Lower leg skin (tissue), 4 donors: ENCODE measurements at regions not wholly inside any gene's neighbourhood (a gene's known extent, or its start where the extent isn't known, plus 50 kb on each side); places are given as distances from the start of the nearest gene placed in this dataset.

Source experiments
- DNase-seq, 2 donors: peaks; one replicate each; pipeline ENCODE4 v3.0.0-alpha.2; 2019; ENCODE audit warnings: low spot score in 2 of 2
- H3K4me3 ChIP-seq: fragments of 200-600 bp; sonication (generic); 2 replicates; pipeline ENCODE4 v1.5.1; 2017; ENCODE audit warnings: mild to moderate bottlenecking, low read depth; ENCODE audit not compliant: poor library complexity, severe bottlenecking
- CTCF ChIP-seq, 3 donors: fragments of 450-650 bp; IDR thresholded peaks; one replicate each; pipeline ENCODE4 v1.5.1; 2016; ENCODE audit warnings: antibody characterized with exemption in 3 of 3, mild to moderate bottlenecking in 3 of 3, moderate library complexity in 2 of 3
- POLR2A ChIP-seq, 2 donors: fragments of 450-650 bp; IDR thresholded peaks; one replicate each; pipeline ENCODE4 v1.6.1; 2016 to 2017; ENCODE audit warnings: antibody characterized with exemption in 2 of 2, mild to moderate bottlenecking in 1 of 2, moderate library complexity in 1 of 2
- WGBS, 2 donors: methylation state at CpG; one replicate each; pipeline ENCODE4 v1.1.5; 2018; 5-methylcytosine and 5-hydroxymethylcytosine counted together
- intact Hi-C: fragments of 100-400 bp; cut with DNase I; formaldehyde crosslinking; loops from one replicate; pipeline ENCODE4 v1.15.0; 2023; ENCODE audit warnings: low total_unique reads

- WGBS, 2 donors = 92 to 97% methylated on average over 1 of the region's 1 CpG
- intact Hi-C loops = no loop called here
- TF ChIP-seq POLR2A (IDR thresholded peaks at IDR 0.05) = no peak
- TF ChIP-seq CTCF (IDR thresholded peaks at IDR 0.05) = no peak
- no peak for DNase-seq
- no peak overlapping the region for H3K4me3 ChIP-seq
These were observed 72.8 kb upstream of the PLCL2 start for GRCh38 chr3:16811950-16812349.

GRCh38 chr3:16813336-16813735 is 71.4 kb upstream of the PLCL2 start:
- intact Hi-C loops = no loop called here
- TF ChIP-seq CTCF (IDR thresholded peaks at IDR 0.05) (no peak), POLR2A (IDR thresholded peaks at IDR 0.05) (no peak)
- no peak for DNase-seq
- H3K4me3 ChIP-seq = no peak overlapping the region

GRCh38 chr3:16816048-16816780 is 68.5 kb upstream of the PLCL2 start:
- no peak overlapping the region for H3K4me3 ChIP-seq
- DNase-seq = no peak
- intact Hi-C loops = no loop called here
- no peak for TF ChIP-seq CTCF (IDR thresholded peaks at IDR 0.05)
- no peak for TF ChIP-seq POLR2A (IDR thresholded peaks at IDR 0.05)
- WGBS, 2 donors = 79 to 82% methylated on average over 4 of the region's 4 CpGs

GRCh38 chr3:16817197-16817596 is 67.6 kb upstream of the PLCL2 start:
- TF ChIP-seq POLR2A (IDR thresholded peaks at IDR 0.05) (no peak), CTCF (IDR thresholded peaks at IDR 0.05) (no peak)
- 45 to 47% methylated on average over 2 of the region's 2 CpGs for WGBS, 2 donors
- intact Hi-C loops = no loop called here
- no peak overlapping the region for H3K4me3 ChIP-seq
- DNase-seq = no peak

GRCh38 chr3:16818194-16818593 is 66.6 kb upstream of the PLCL2 start:
- DNase-seq = no peak
- no peak overlapping the region for H3K4me3 ChIP-seq
- intact Hi-C loops = no loop called here
- TF ChIP-seq POLR2A (IDR thresholded peaks at IDR 0.05) (no peak), CTCF (IDR thresholded peaks at IDR 0.05) (no peak)
- 84 to 87% methylated on average over 4 of the region's 4 CpGs for WGBS, 2 donors

- WGBS, 2 donors = 85 to 89% methylated on average over 1 of the region's 1 CpG
- TF ChIP-seq CTCF (IDR thresholded peaks at IDR 0.05) (no peak), POLR2A (IDR thresholded peaks at IDR 0.05) (no peak)
- intact Hi-C loops = no loop called here
- H3K4me3 ChIP-seq = no peak overlapping the region
- no peak for DNase-seq
These were observed 65.8 kb upstream of the PLCL2 start for GRCh38 chr3:16818945-16819344.
